ENCODE measurements at regions not wholly inside any gene's neighbourhood (a gene's known extent, or its start where the extent isn't known, plus 50 kb on each side); places are given as distances from the start of the nearest gene placed in this dataset.
"Not testable (repeated sequence)": the region's sequence is repeated elsewhere in the genome, so short reads cannot be mapped to it uniquely, and the experiment has no call there.

DNA sequence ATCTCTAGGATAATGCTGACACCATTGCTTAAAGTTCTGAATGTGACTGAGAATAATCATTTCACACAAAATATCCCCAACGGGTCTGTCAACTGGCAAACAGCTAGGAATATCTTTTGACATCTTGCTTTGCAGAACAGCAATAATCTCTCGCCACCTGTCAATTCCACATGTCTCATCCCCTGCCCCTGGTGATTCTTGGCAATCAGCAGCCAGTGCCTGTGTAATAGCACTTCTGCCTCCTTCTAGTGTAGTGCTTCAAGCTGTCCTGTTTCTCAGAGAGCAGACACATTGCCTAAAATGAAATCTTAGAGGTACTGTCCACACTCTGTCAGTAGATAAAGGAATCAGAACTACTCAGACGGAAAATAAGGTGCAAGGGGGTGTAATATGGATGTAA is 984.4 kb downstream of the LTN1 start:
- TF ChIP-seq, protein P1, sequence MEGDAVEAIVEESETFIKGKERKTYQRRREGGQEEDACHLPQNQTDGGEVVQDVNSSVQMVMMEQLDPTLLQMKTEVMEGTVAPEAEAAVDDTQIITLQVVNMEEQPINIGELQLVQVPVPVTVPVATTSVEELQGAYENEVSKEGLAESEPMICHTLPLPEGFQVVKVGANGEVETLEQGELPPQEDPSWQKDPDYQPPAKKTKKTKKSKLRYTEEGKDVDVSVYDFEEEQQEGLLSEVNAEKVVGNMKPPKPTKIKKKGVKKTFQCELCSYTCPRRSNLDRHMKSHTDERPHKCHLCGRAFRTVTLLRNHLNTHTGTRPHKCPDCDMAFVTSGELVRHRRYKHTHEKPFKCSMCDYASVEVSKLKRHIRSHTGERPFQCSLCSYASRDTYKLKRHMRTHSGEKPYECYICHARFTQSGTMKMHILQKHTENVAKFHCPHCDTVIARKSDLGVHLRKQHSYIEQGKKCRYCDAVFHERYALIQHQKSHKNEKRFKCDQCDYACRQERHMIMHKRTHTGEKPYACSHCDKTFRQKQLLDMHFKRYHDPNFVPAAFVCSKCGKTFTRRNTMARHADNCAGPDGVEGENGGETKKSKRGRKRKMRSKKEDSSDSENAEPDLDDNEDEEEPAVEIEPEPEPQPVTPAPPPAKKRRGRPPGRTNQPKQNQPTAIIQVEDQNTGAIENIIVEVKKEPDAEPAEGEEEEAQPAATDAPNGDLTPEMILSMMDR (conservative IDR thresholded peaks at IDR 0.05; ENCODE audit: low read length) = not testable (repeated sequence)
- TF ChIP-seq EZH2phosphoT487 (IDR thresholded peaks at IDR 0.05; ENCODE audit: borderline replicate concordance) = not testable (repeated sequence)

Data from Loucy (cell line).